NCI-H187 treated with DMSO at 0.1 percent for 48 hours (cell line): ENCODE measurements at regions not wholly inside any gene's neighbourhood (a gene's known extent, or its start where the extent isn't known, plus 50 kb on each side); places are given as distances from the start of the nearest gene placed in this dataset.
"Not testable (repeated sequence)": the region's sequence is repeated elsewhere in the genome, so short reads cannot be mapped to it uniquely, and the experiment has no call there.

ENCODE experiments used
- DNase-seq: peaks from one replicate; lab custom pipeline; 2025; lab: John Stamatoyannopoulos, UW

DNA sequence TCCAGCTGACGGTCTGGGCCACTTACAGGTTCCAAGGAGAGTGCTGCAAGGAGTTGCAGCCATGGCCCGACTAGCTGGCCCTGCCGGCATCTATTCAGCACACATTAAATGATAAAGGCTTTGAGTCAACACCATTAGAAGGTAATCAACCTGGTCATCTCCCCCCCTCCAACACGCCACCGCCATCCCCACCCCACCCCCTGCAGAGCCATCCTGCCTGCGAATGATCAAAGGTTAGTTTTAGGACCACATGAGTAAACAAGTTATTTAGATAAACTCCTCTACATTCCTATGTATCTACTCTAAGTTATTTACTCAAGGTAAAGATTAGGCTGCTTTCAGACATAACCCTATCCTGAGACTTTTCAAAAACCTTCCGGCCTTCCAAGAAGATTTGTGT lies 349.3 kb upstream of the SLC39A10 start:
- no peak for DNase-seq

- DNase-seq = no peak
These were observed 352.7 kb upstream of the SLC39A10 start for GRCh38 chr2:195304310-195304709.

GRCh38 chr2:195300631-195301030 lies 356.4 kb upstream of the SLC39A10 start:
- no peak for DNase-seq

DNA sequence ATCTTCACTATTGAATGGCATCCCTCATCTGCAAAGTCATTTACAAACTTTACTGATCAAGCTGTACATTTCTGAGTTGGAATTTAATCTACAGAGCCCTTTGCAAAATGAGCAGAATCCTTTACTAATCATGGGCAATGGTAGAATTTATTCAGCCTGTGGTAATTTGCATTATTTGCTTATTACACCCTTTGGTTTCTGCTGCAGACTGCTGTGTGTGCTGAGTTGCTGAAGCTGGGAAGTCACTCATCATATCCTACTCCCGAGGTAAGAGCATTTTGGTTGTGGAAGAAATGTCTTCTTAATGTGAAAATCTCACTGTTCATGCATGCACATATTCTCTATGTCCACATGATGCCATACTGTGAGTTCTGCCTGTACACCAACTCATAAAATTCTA lies 357.4 kb upstream of the SLC39A10 start:
- DNase-seq = no peak

GRCh38 chr2:195296490-195296889 lies 360.5 kb upstream of the SLC39A10 start:
- DNase-seq = no peak

GRCh38 chr2:195289081-195289480 lies 367.9 kb upstream of the SLC39A10 start:
- no peak for DNase-seq

GRCh38 chr2:195279840-195280427 lies 377.1 kb upstream of the SLC39A10 start:
- DNase-seq = no peak

DNA sequence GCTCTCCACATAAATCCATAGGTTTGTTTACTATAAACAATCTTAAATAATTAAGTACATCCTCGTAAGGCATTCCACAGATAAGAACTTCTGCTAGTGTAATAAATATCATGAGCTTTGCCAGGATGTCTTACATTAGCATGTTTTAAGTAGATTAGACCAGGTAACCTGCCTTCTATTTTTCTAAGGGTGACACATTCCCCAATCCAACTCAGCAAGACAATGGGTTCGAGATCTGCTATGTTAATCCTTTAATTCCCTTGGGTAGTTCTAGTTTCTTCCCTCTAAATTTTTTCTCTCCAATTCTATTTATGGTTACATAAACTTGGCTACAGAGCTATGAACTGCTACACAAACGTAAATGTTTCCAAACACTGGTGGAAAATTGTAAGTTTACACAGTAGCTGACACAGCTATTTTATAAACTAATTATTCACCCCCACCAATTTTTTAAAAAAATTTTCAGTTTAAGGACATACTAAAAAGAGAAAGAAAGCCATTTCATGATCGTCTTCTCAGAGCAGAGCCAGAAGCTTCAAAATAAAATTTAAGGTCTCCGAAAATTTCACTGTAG lies 386.5 kb upstream of the SLC39A10 start:
- DNase-seq = no peak

DNA sequence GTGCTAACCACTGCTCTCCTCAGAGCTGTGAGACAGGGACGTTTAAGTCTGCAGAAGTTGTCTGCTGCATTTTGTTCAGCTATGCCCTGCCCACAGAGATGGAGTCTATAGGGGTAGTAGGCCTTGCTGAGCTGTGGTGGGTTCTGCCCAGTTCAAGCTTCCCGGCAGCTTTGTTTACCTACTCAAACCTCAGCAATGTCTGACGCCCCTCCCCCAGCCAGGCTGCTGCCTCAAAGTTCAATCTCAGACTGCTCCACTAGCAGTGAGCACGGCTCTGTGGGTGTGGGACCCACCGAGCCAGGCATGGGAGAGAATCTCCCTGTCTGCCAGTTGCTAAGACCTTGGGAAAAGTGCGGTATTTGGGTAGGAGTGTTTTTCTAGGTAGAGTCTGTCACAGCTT lies 387.8 kb upstream of the SLC39A10 start:
- no peak for DNase-seq

- no peak for DNase-seq
These were observed 399.0 kb upstream of the SLC39A10 start for GRCh38 chr2:195257979-195258378.

DNA sequence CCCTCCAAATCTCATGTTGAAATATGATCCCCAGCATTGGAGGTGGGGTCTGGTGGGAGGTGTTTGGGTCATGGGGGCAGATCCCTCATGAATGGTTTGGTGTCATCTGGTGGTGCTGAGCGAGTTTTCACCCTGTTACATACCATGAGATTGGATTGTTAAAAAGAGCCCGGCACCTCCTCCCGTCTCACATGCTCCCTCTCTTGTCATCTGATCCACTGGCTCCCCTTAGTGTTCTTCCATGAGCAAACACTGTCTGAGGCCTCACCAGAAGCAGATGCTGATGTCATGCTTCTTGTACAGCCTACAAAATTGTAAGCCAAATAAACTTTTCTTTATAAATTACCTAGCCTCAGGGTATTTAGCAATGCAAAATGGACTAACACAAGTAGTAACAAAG lies 405.0 kb upstream of the SLC39A10 start:
- DNase-seq = no peak

GRCh38 chr2:195251214-195251613 lies 405.8 kb upstream of the SLC39A10 start:
- no peak for DNase-seq

DNA sequence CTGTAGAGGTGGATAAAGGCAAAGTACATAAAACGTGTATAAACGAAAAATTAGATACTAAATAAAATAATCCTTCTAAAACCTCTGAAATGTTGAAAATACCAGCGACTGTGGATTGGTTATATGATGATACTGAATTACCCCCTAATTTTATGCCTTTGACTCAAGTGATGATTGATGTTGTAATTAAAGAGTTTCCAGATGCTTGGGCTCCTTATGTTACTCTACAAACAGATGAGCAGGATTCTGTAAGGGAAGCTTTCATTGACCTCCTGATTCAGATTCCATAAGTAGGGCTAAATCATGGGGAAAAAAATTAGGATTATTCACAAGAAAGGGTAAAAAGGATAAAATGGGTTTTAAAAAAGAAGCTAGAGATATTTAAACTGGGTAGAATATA lies 418.2 kb upstream of the SLC39A10 start:
- DNase-seq = no peak

GRCh38 chr2:195238379-195238778 lies 418.6 kb upstream of the SLC39A10 start:
- DNase-seq = no peak

DNA sequence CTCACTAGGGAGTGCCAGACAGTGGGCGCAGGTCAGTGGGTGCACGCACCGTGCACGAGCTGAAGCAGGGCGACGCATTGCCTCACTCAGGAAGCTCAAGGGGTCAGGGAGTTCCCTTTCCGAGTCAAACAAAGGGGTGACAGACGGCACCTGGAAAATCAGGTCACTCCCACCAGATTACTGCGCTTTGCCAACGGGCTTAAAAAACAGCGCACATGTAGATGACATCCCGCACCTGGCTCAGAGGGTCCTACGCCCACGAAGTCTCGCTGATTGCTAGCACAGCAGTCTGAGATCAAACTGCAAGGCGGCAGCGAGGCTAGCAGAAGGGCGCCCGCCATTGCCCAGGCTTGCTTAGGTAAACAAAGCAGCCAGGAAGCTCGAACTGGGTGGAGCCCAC lies 428.5 kb upstream of the SLC39A10 start:
- not testable (repeated sequence) for DNase-seq

- no peak for DNase-seq
These were observed 443.0 kb upstream of the SLC39A10 start for GRCh38 chr2:195214072-195214471.

DNA sequence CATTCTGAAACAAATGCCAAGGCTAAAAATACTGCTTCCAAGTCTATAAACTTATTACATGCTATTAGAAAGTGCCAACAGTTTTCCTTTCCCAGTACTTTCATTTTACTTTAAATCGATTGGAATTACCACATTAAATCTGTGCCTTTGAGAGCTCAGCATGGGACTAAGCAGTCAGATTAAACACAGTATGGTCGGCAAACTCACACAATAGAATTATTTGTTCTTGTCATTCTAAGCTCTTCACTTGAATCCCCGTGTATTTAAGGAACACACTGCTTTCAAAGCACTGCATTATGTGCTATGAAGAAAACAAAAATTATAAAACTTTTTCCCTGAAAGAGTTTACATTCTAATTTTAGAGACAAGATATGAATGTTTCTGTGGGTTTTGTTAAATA lies 444.4 kb upstream of the SLC39A10 start:
- DNase-seq = no peak

DNA sequence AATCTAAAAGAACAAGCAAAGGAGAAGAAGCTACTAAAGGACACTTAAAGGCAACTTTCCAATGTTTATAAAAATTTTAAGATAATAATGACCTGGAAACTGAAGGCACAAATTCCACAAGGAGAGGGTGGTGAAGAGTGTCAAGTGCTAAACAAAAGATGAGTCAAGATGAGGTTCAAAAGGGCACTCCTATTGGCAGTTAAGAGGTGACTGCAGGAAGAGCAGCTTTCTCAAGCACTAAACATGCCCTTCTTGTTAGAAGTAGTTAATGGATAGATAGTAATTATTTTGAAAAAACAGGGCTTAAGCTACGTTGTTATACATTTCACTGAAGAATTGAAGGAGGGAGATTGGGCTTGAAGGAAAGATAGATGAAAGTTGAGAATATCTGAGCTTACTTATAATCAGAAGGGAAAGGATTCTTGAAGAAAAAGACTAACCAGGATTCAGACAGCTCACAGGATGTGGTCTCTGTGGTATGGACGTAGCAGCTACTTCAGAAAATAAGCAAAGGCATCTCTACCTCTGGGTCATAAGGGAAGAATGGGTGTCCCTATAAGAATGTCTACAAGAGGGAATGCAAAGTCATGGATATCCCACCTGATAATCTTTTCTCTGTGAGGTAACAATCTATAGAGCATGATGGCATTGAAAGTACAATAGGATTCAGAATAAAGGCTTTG lies 454.7 kb upstream of the SLC39A10 start:
- no peak for DNase-seq

GRCh38 chr2:195199864-195200263 lies 457.2 kb upstream of the SLC39A10 start:
- no peak for DNase-seq

GRCh38 chr2:195181059-195181705 lies 475.8 kb upstream of the SLC39A10 start:
- DNase-seq = no peak

DNA sequence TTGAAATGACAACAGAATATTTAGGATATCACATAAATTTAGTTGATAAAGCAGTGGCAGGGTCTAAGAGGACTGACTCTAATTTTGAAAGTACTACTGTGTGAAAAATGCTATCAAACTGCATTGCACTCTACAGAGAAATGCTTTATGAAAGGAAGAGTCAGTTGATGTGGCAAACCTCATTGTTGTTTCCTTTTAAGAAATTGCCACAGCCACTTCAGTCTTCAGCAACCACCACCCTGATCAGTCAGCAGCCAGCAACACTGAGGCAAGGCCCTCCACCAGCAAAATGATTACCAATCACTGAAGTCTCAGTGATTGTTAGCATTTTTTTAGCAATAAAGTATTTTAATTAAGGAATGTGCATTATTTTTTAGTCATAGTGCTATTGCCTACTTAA lies 488.7 kb upstream of the SLC39A10 start:
- DNase-seq = no peak

DNA sequence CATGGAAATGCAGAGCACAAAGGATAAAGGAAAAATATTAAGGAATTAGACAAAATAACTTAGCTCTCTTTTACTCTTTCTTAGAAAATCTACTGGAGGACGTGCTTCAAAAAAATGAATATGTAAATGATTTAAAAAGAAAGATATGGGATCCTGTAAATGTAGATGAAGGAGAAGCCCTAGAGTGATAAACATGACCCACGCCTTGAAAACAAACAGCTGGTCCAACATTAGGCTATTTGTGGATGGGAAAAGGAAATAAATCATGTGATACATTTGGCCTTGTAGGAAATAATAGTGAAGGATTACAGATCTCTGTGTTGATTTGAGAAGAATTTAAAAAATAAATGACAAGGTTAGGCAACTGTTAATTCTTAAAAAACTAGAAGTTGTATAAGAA lies 492.1 kb upstream of the SLC39A10 start:
- DNase-seq = no peak

- DNase-seq = no peak
These were observed 494.1 kb upstream of the SLC39A10 start for GRCh38 chr2:195162918-195163317.
